OCI-LY3 (cell line): ENCODE measurements at regions not wholly inside any gene's neighbourhood (a gene's known extent, or its start where the extent isn't known, plus 50 kb on each side); places are given as distances from the start of the nearest gene placed in this dataset.
"Not testable (repeated sequence)": the region's sequence is repeated elsewhere in the genome, so short reads cannot be mapped to it uniquely, and the experiment has no call there.

Source experiments
- H2AFZ ChIP-seq: fragments of 200-600, 300-600 bp; shearing (Covaris generic); 2 replicates; pipeline ENCODE4 v1.6.0; 2014; ENCODE audit warnings: antibody characterized with exemption, low read depth, low read length
- H3K27ac ChIP-seq: fragments of 200-600, 300-600 bp; sonication (generic); 2 replicates; pipeline ENCODE4 v1.5.1; 2014; ENCODE audit warnings: mild to moderate bottlenecking, low read length, moderate library complexity, mixed read lengths
- H3K27me3 ChIP-seq: fragments of 200-600, 300-600 bp; sonication (generic); 2 replicates; pipeline ENCODE4 v1.6.1; 2014; ENCODE audit warnings: low read depth, low read length, mixed read lengths
- H3K36me3 ChIP-seq: fragments of 200-600, 300-600 bp; sonication (generic); replicated peaks from 2 replicates; pipeline ENCODE3; 2014; ENCODE audit warnings: low read depth, low read length, mixed read lengths
- H3K4me1 ChIP-seq: fragments of 300-600, 200-600 bp; sonication (generic); 2 replicates; pipeline ENCODE4 v1.6.1; 2014; ENCODE audit warnings: low read length, mixed read lengths
- H3K4me2 ChIP-seq: fragments of 200-600, 300-600 bp; sonication (generic); 2 replicates; pipeline ENCODE4 v1.6.1; 2014; ENCODE audit warnings: low read length, mixed read lengths
- H3K4me3 ChIP-seq: fragments of 300-600, 200-600 bp; sonication (generic); 2 replicates; pipeline ENCODE4 v1.5.1; 2014; ENCODE audit warnings: antibody characterized with exemption, mild to moderate bottlenecking, low read length, moderate library complexity
- H3K79me2 ChIP-seq: fragments of 300-600, 200-600 bp; shearing (Covaris generic); 2 replicates; pipeline ENCODE4 v1.6.1; 2014; ENCODE audit warnings: mild to moderate bottlenecking, low read length, mixed read lengths
- H3K9ac ChIP-seq: fragments of 300-600, 200-600 bp; shearing (Covaris generic); 2 replicates; pipeline ENCODE4 v1.6.0; 2014; ENCODE audit warnings: mild to moderate bottlenecking, low read length, moderate library complexity
- H3K9me3 ChIP-seq: fragments of 200-600, 300-600 bp; shearing (Covaris generic); 2 replicates; pipeline ENCODE4 v1.6.1; 2014; ENCODE audit warnings: low read length, mixed read lengths; ENCODE audit not compliant: insufficient read depth
- H4K20me1 ChIP-seq: fragments of 200-600, 300-600 bp; sonication (generic); 2 replicates; pipeline ENCODE4 v1.6.1; 2016; ENCODE audit warnings: low read length, mixed read lengths; ENCODE audit not compliant: insufficient read depth
- EZH2phosphoT487 ChIP-seq: fragments of 200-600 bp; shearing (Covaris generic); IDR thresholded peaks from 2 replicates; pipeline ENCODE4 v1.6.1; 2018; ENCODE audit warnings: antibody characterized with exemption, mixed run types, low read depth
- TF ChIP-seq, protein P1 (sequence below): fragments of 200-600, 300-600 bp; sonication (generic); IDR thresholded peaks from 2 replicates; pipeline ENCODE4 v1.5.1; 2014; ENCODE audit warnings: antibody characterized with exemption, low read length, low read depth

DNA sequence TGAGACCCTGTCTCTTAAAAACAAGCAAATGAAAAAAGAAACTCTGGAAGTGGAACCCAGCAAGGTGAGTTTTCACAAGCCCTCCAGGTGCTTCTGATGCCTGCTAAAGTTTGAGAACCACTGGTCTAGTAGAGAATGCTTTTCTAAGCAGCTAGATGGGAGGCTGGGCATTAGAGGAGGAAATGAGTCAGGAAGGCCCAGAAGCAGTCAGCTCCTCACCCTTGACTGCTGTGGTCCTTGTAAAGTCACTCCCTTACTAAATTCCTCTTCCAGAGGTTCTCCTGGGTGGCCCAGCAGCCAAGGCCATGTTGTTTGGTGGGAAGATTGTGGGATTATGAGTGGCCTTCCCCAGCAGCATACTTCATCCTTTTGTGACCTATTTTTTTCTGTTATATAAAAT lies 52.0 kb upstream of the FYN start:
- Histone ChIP-seq H3K27ac (no peak overlapping the region), H3K4me2 (no peak overlapping the region), H3K9me3 (no peaks in the 10 kb centered on the region), H3K27me3 (no peaks in the 10 kb centered on the region), H3K36me3 (no peaks in the 10 kb centered on the region), H3K4me1 (no peaks in the 10 kb centered on the region), H3K9ac (no peak overlapping the region), H4K20me1 (no peaks in the 10 kb centered on the region), H3K79me2 (no peaks in the 10 kb centered on the region), H3K4me3 (no peak overlapping the region), H2AFZ (no peak overlapping the region)
- TF ChIP-seq, protein P1, sequence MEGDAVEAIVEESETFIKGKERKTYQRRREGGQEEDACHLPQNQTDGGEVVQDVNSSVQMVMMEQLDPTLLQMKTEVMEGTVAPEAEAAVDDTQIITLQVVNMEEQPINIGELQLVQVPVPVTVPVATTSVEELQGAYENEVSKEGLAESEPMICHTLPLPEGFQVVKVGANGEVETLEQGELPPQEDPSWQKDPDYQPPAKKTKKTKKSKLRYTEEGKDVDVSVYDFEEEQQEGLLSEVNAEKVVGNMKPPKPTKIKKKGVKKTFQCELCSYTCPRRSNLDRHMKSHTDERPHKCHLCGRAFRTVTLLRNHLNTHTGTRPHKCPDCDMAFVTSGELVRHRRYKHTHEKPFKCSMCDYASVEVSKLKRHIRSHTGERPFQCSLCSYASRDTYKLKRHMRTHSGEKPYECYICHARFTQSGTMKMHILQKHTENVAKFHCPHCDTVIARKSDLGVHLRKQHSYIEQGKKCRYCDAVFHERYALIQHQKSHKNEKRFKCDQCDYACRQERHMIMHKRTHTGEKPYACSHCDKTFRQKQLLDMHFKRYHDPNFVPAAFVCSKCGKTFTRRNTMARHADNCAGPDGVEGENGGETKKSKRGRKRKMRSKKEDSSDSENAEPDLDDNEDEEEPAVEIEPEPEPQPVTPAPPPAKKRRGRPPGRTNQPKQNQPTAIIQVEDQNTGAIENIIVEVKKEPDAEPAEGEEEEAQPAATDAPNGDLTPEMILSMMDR = no peak

DNA sequence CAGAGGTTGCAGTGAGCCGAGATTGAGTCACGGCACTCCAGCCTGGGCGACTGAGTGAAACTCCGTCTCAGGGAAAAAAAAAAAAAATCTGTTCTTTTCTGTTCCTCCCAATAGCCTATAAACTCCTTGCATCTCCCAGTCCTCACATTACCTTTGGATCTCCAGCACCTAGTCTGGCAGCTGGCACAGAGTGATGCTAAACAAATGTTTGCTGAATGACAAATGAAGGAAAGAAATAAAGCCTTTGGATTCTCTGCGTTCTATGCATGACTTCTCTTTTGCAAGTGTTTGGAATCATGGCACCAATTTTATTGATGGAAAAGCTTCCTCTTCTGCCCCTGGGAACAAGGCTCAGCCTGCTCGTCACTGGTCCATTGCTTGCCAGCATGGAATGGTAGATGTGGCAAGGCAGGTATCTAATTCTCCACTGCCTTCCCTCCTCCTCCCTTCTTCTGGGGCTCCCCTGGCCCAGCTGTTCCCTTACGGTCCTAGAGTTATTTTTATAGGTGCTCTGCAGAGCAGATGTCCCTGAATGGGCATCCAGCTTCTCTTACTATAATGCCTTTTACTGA lies 53.6 kb upstream of the FYN start:
- Histone ChIP-seq H3K9me3 (no peaks in the 10 kb centered on the region), H3K79me2 (no peaks in the 10 kb centered on the region), H3K4me2 (no peak overlapping the region), H4K20me1 (no peaks in the 10 kb centered on the region), H2AFZ (no peak overlapping the region), H3K36me3 (no peaks in the 10 kb centered on the region), H3K27me3 (no peaks in the 10 kb centered on the region), H3K4me3 (no peak overlapping the region), H3K9ac (no peak overlapping the region), H3K4me1 (no peaks in the 10 kb centered on the region), H3K27ac (no peak overlapping the region)
- no peak for TF ChIP-seq EZH2phosphoT487
- TF ChIP-seq, protein P1 = no peak

DNA sequence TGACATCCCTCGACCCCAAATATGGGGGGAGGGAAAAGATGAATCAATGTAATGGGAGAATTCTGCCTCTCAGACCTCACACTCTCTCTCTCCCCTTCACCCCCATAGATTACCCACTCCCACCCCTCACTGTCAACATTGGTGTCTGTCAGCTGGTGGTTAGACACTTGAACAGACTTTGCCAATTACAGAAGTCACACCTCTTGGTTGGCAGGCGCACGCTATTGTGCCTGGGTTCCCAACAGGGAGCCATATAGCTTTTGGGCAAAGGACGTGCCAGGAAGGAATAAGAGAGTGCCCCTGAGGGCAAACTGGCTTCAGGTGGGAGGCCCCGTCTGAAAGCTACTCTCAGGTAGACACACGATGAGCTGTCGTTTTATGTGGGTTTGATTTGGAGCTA lies 54.1 kb upstream of the FYN start:
- H4K20me1 ChIP-seq = no peaks in the 10 kb centered on the region
- no peaks in the 10 kb centered on the region for H3K9me3 ChIP-seq
- H3K27ac ChIP-seq = no peak overlapping the region
- no peaks in the 10 kb centered on the region for H3K4me1 ChIP-seq
- no peak overlapping the region for H3K9ac ChIP-seq
- TF ChIP-seq EZH2phosphoT487 = no peak
- H3K79me2 ChIP-seq = no peaks in the 10 kb centered on the region
- no peaks in the 10 kb centered on the region for H3K27me3 ChIP-seq
- no peak overlapping the region for H3K4me3 ChIP-seq
- no peak overlapping the region for H2AFZ ChIP-seq
- no peaks in the 10 kb centered on the region for H3K36me3 ChIP-seq
- H3K4me2 ChIP-seq = no peak overlapping the region

GRCh38 chr6:111928139-111928538 lies 54.9 kb upstream of the FYN start:
- Histone ChIP-seq H3K27me3 (no peaks in the 10 kb centered on the region), H3K9ac (no peak overlapping the region), H3K4me1 (no peaks in the 10 kb centered on the region), H3K4me3 (no peak overlapping the region), H3K9me3 (no peaks in the 10 kb centered on the region), H3K36me3 (no peaks in the 10 kb centered on the region), H3K79me2 (no peaks in the 10 kb centered on the region), H3K4me2 (no peak overlapping the region), H3K27ac (no peak overlapping the region), H2AFZ (no peak overlapping the region), H4K20me1 (no peaks in the 10 kb centered on the region)
- TF ChIP-seq, protein P1 = no peak
- no peak for TF ChIP-seq EZH2phosphoT487

DNA sequence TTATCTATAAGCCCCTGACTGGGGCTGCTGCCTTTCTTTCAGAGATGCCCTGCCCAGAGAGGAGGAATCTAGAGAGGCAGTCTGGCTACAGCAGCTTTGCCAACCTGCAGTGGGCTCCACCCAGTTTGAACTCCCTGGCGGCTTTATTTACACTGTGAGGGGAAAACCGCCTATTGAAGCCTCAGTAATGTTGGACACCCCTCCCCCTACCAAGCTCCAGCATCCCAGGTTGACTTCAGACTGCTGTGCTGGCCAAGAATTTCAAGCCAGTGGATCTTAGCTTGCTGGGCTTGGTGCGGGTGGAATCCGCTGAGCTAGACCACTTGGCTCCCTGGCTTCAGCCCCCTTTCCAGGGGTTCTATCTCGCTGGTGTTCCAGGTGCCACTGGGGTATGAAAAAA lies 61.4 kb upstream of the FYN start:
- not testable (repeated sequence) for H4K20me1 ChIP-seq, H3K79me2 ChIP-seq, H3K4me1 ChIP-seq, H3K9me3 ChIP-seq, H3K9ac ChIP-seq, H3K4me3 ChIP-seq, H3K4me2 ChIP-seq, H3K36me3 ChIP-seq, H3K27ac ChIP-seq, H2AFZ ChIP-seq, H3K27me3 ChIP-seq
